LNCAP (cell line): ENCODE measurements at regions not wholly inside any gene's neighbourhood (a gene's known extent, or its start where the extent isn't known, plus 50 kb on each side); places are given as distances from the start of the nearest gene placed in this dataset.

Experiments
- TF ChIP-seq, protein P1 (sequence below): fragments of 450-650 bp; IDR thresholded peaks from 2 replicates; pipeline ENCODE4 v1.5.1; 2017; ENCODE audit warnings: mild to moderate bottlenecking

DNA sequence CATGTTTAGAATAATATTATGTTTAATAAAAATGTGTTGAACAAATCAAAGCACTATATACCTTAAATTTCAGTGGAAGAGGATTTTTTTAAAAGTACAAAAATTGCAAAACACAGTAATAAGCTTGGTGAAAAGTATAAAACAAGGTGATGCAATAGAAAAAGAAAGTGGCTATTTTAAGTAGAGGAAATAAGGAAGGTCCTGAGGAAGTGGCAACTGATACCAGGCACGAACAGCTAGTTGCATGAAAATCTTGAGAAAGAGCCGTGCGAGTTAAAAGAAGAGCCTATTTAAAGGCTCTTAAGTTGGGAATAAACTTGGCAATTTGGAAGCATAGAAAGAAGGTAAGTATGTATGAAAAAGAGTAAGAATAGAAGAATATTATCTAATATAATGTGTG is 1679.3 kb downstream of the LRRC4C start:
- TF ChIP-seq, protein P1, sequence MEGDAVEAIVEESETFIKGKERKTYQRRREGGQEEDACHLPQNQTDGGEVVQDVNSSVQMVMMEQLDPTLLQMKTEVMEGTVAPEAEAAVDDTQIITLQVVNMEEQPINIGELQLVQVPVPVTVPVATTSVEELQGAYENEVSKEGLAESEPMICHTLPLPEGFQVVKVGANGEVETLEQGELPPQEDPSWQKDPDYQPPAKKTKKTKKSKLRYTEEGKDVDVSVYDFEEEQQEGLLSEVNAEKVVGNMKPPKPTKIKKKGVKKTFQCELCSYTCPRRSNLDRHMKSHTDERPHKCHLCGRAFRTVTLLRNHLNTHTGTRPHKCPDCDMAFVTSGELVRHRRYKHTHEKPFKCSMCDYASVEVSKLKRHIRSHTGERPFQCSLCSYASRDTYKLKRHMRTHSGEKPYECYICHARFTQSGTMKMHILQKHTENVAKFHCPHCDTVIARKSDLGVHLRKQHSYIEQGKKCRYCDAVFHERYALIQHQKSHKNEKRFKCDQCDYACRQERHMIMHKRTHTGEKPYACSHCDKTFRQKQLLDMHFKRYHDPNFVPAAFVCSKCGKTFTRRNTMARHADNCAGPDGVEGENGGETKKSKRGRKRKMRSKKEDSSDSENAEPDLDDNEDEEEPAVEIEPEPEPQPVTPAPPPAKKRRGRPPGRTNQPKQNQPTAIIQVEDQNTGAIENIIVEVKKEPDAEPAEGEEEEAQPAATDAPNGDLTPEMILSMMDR: no peak

GRCh38 chr11:39777035-39777434 is 1682.4 kb downstream of the LRRC4C start:
- TF ChIP-seq, protein P1: no peak

- TF ChIP-seq, protein P1: no peak
Observed at GRCh38 chr11:39772525-39773137, 1686.8 kb downstream of the LRRC4C start.

- TF ChIP-seq, protein P1: no peak
Observed at GRCh38 chr11:39768214-39768613, 1691.2 kb downstream of the LRRC4C start.

- TF ChIP-seq, protein P1: no peak
Observed at GRCh38 chr11:39745401-39745800, 1714.1 kb downstream of the LRRC4C start.

GRCh38 chr11:39741066-39741465 is 1718.4 kb downstream of the LRRC4C start:
- TF ChIP-seq, protein P1: no peak

DNA sequence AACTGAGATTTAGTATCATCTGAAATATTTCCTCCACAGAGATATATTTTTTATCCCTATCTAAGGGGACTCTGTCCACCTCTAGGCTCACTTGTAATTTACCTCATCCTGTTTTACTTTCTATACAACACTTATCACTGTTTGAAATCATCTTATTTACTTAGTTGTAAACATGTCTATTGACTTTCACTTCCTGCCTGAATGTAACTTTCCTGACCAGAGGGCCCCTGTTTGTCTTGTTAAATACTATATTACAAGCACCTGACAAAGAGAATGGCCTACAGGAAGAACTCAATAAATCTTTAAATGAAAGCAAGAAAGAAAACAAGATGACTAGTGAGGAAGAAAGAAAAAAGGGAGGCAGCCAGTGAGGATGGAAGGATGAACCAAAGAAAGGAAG is 1727.5 kb downstream of the LRRC4C start:
- TF ChIP-seq, protein P1: no peak

DNA sequence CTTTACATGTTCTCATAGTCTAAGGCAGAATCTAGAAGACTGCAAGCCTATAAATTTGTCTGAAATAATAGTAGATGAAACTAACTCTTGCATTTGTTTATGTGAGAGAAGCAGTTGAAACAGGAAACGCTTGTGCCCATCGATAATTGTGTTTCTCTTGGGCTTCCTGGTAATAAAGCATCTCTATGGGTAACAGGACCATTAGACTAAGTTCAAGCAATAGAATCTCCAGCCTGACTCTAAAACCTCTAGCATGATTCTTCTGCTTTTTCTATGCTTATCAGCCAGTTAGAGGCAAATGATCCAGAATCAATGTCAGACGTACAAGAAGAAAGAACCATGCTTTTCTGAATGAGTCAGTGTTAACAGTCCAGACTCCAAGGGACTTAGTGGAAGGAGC is 1734.4 kb downstream of the LRRC4C start:
- TF ChIP-seq, protein P1: no peak
